ENCODE measurements at regions not wholly inside any gene's neighbourhood (a gene's known extent, or its start where the extent isn't known, plus 50 kb on each side); places are given as distances from the start of the nearest gene placed in this dataset.

DNA sequence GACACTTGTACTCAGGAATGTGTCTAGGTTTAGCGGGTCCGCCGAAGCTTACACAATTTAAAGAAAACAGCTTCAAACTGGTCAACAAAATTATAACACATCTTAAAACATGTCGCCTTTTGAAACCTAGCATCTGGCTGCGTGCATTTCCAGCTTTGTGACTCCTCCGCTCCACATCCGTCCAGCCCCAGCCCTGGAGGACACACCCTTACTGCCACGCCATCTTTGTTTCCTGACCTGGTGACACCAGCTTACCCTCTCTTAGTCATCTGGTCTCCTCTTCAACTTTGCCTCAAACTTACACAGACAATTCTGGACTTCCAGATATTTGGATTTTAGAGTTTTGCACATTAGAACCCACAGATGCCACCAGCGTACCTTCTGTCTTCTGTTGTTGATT is 198.7 kb upstream of the VSTM2A start:
- ATAC-seq (no peak), DNase-seq (ENCODE audit: low read depth, low spot score) (no peak)
- BruUV-seq (replicated peaks): no TSS peak
- H2AFZ ChIP-seq (ENCODE audit: low read depth, low read length, poor library complexity, severe bottlenecking): no peak overlapping the region
- ChIA-PET POLR2A (no interaction called here), CTCF (no interaction called here), RAD21 (ENCODE audit: low non-redundant PET in 1 of 2, low total read pairs in 2 of 2, uncharacterized antibody in 2 of 2, unreplicated experiment in 2 of 2) (no interaction called here)
- no peak overlapping the region for H3K27ac ChIP-seq (ENCODE audit: low read depth, low read length)
- intact Hi-C loops (cut with micrococcal nuclease): no loop called here
- H3K4me2 ChIP-seq (ENCODE audit: low read length): no peak overlapping the region
- H3K36me3 ChIP-seq (ENCODE audit: control insufficient read depth in 1 of 2, insufficient read depth in 2 of 2, low read length in 2 of 2): no peaks in the 10 kb centered on the region
- H3K4me3 ChIP-seq (replicated peaks in 1 of 2; ENCODE audit: low read depth in 1 of 2, low read length in 2 of 2): no peak overlapping the region
- H3K27me3 ChIP-seq (ENCODE audit: insufficient read depth, low read length): no peaks in the 10 kb centered on the region
- no peaks in the 10 kb centered on the region for H3K4me1 ChIP-seq (ENCODE audit: control insufficient read depth in 1 of 2, insufficient read depth in 2 of 2, low read length in 2 of 2)
- TF ChIP-seq CEBPB (IDR thresholded peaks at IDR 0.05; ENCODE audit: low read depth) (no peak), JUND (IDR thresholded peaks at IDR 0.05) (no peak)
- H4K20me1 ChIP-seq (ENCODE audit: insufficient read depth): no peaks in the 10 kb centered on the region
- no peaks in the 10 kb centered on the region for H3K9me2 ChIP-seq (ENCODE audit: insufficient read depth)
- peaks cover 3 to 4% of the 10 kb centered on the region in 2 experiments; a peak in 2 of 4 replicates for H3K9me3 ChIP-seq (ENCODE audit: control insufficient read depth in 1 of 2, insufficient read depth in 1 of 2, low read depth in 1 of 2, low read length in 2 of 2)
- no peaks in the 10 kb centered on the region for H3K79me2 ChIP-seq (ENCODE audit: insufficient read depth, low read length)
- H3K9ac ChIP-seq (ENCODE audit: low read length): no peak overlapping the region

- CTCF ChIA-PET: no interaction called here
Observed at GRCh38 chr7:54345746-54346145, 196.4 kb upstream of the VSTM2A start.

More at GRCh38 chr7:54345746-54346145, 196.4 kb upstream of the VSTM2A start:
- ChIA-PET POLR2A (no interaction called here), RAD21 (ENCODE audit: low non-redundant PET in 1 of 2, low total read pairs in 2 of 2, uncharacterized antibody in 2 of 2, unreplicated experiment in 2 of 2) (no interaction called here)
- no peaks in the 10 kb centered on the region for H3K9me2 ChIP-seq (ENCODE audit: insufficient read depth)
- H3K27ac ChIP-seq (ENCODE audit: low read depth, low read length): no peak overlapping the region
- no peak for TF ChIP-seq SRF (IDR thresholded peaks at IDR 0.05; ENCODE audit: low read depth)
- no peak for TF ChIP-seq JUND (IDR thresholded peaks at IDR 0.05)
- no peak for TF ChIP-seq SP1 (IDR thresholded peaks at IDR 0.05; ENCODE audit: low read depth)
- TF ChIP-seq EZH2 (IDR thresholded peaks at IDR 0.05): no peak
- no peak for TF ChIP-seq CEBPB (IDR thresholded peaks at IDR 0.05; ENCODE audit: low read depth)
- no peak for TF ChIP-seq REST (IDR thresholded peaks at IDR 0.05; ENCODE audit: low read depth)
- no peak for TF ChIP-seq ZNF274 (IDR thresholded peaks at IDR 0.05; ENCODE audit: low read depth, low read length)
- no peak for TF ChIP-seq POLR2AphosphoS5 (IDR thresholded peaks at IDR 0.05; ENCODE audit: low read depth, low read length)
- TF ChIP-seq, protein P1, sequence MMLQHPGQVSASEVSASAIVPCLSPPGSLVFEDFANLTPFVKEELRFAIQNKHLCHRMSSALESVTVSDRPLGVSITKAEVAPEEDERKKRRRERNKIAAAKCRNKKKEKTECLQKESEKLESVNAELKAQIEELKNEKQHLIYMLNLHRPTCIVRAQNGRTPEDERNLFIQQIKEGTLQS (IDR thresholded peaks at IDR 0.05): no peak
- TF ChIP-seq TCF7L2 (IDR thresholded peaks at IDR 0.05; ENCODE audit: borderline replicate concordance, extremely low read depth, insufficient read depth, insufficient read length): no peak
- TF ChIP-seq RAD21 (IDR thresholded peaks at IDR 0.05; ENCODE audit: low read depth): no peak
- no peak for TF ChIP-seq FOSL1 (IDR thresholded peaks at IDR 0.05; ENCODE audit: low read depth)
- no peak for TF ChIP-seq CBX3 (IDR thresholded peaks at IDR 0.05; ENCODE audit: low read depth)
- TF ChIP-seq ZFX (IDR thresholded peaks at IDR 0.05): no peak
- no peaks in the 10 kb centered on the region for H4K20me1 ChIP-seq (ENCODE audit: insufficient read depth)
- no peaks in the 10 kb centered on the region for H3K36me3 ChIP-seq (ENCODE audit: control insufficient read depth in 1 of 2, insufficient read depth in 2 of 2, low read length in 2 of 2)
- DNase-seq (ENCODE audit: low read depth, low spot score) (no peak), ATAC-seq (no peak)
- H3K4me3 ChIP-seq (replicated peaks in 1 of 2; ENCODE audit: low read depth in 1 of 2, low read length in 2 of 2): no peak overlapping the region
- H3K4me1 ChIP-seq (ENCODE audit: control insufficient read depth in 1 of 2, insufficient read depth in 2 of 2, low read length in 2 of 2): no peaks in the 10 kb centered on the region
- no peaks in the 10 kb centered on the region for H3K79me2 ChIP-seq (ENCODE audit: insufficient read depth, low read length)
- peaks cover 3 to 4% of the 10 kb centered on the region in 2 experiments; a peak in 2 of 4 replicates for H3K9me3 ChIP-seq (ENCODE audit: control insufficient read depth in 1 of 2, insufficient read depth in 1 of 2, low read depth in 1 of 2, low read length in 2 of 2)
- no peak overlapping the region for H3K9ac ChIP-seq (ENCODE audit: low read length)
- BruUV-seq (replicated peaks): no TSS peak
- no peaks in the 10 kb centered on the region for H3K27me3 ChIP-seq (ENCODE audit: insufficient read depth, low read length)
- H2AFZ ChIP-seq (ENCODE audit: low read depth, low read length, poor library complexity, severe bottlenecking): no peak overlapping the region
- no peak overlapping the region for H3K4me2 ChIP-seq (ENCODE audit: low read length)
- intact Hi-C loops (cut with micrococcal nuclease): no loop called here

All from HCT116 (cell line).